K562 (cell line): ENCODE measurements at regions not wholly inside any gene's neighbourhood (a gene's known extent, or its start where the extent isn't known, plus 50 kb on each side); places are given as distances from the start of the nearest gene placed in this dataset.

Experiments
- ATAC-seq: fragments of 200-7000 bp; cut with Tn5 transposase; 3 replicates; pipeline ENCODE4 v1.9.1; 2020; ENCODE audit warnings: moderate library complexity
- BruUV-seq: library from RNA; stranded (reverse); fragments of 400-500 nt; replicated peaks from 2 replicates; lab custom pipeline; 2021; lab: Mats Ljungman, UMichigan
- CTCF ChIA-PET: fragments of 300-600 bp; formaldehyde crosslinking; extraction: SDS; loops from one replicate; lab custom pipeline; 2021; ENCODE audit warnings: low intra/inter-chr PET ratio; lab: Yijun Ruan, JAX
- POLR2A ChIA-PET: fragments of 300-600, 350-650 bp; sonication (Branson Sonifier 250); formaldehyde crosslinking; extraction: SDS; loops from one replicate; lab custom pipeline; 2021; ENCODE audit warnings: antibody characterized with exemption, inconsistent platforms; lab: Yijun Ruan, JAX
- DNase-seq, 4 experiments: peaks; one replicate each; pipeline versions ENCODE4 v3.0.0 to v3.0.0-alpha.2; 2011 to 2018; ENCODE audit warnings: low spot score in 3 of 4, mixed read lengths in 3 of 4; ENCODE audit errors: extremely low read depth in 1 of 4
- FAIRE-seq: peaks from 2 replicates; lab custom pipeline; 2011; peaks lifted over from hg19 to GRCh38; lab: Jason Lieb, UNC
- H2AFZ ChIP-seq: 2 replicates; pipeline ENCODE4 v1.6.0; 2011; ENCODE audit warnings: low read depth, low read length, control low read depth, inconsistent platforms
- H3K27ac ChIP-seq: fragments of 200-600 bp; 3 replicates; pipeline ENCODE4 v1.8.0; 2011; ENCODE audit warnings: low read depth, mild to moderate bottlenecking, control low read depth, inconsistent platforms, low read length, moderate library complexity, mixed read lengths; ENCODE audit errors: extremely low read depth
- H3K27me3 ChIP-seq, 2 experiments: fragments of 300-600 bp in 1 of 2; 2 replicates in 1 of 2; 3 replicates in 1 of 2; pipeline versions ENCODE4 v1.6.0 to v1.8.0; 2011; ENCODE audit warnings: inconsistent platforms in 2 of 2, low read length in 2 of 2, mild to moderate bottlenecking in 1 of 2, mixed read lengths in 1 of 2, moderate library complexity in 1 of 2; ENCODE audit not compliant: control insufficient read depth in 2 of 2, insufficient read depth in 2 of 2
- H3K36me3 ChIP-seq: fragments of 300-600 bp; 3 replicates; pipeline ENCODE4 v1.8.0; 2011; ENCODE audit warnings: mild to moderate bottlenecking, low read length, inconsistent platforms; ENCODE audit not compliant: control insufficient read depth, insufficient read depth
- H3K4me1 ChIP-seq, 2 experiments: fragments of 200-600 bp in 1 of 2; replicated peaks in 1 of 2; 2 replicates in 1 of 2; 3 replicates in 1 of 2; pipeline versions ENCODE4 v1.5.1 to v1.8.0; 2011; ENCODE audit warnings: inconsistent platforms in 2 of 2, low read length in 2 of 2, mild to moderate bottlenecking in 1 of 2, mixed read lengths in 1 of 2, moderate library complexity in 1 of 2; ENCODE audit not compliant: control insufficient read depth in 2 of 2, insufficient read depth in 2 of 2
- H3K4me2 ChIP-seq: 2 replicates; pipeline ENCODE4 v1.6.1; 2011; ENCODE audit warnings: low read length, control low read depth, inconsistent platforms, mixed read lengths; ENCODE audit not compliant: insufficient read depth
- H3K4me3 ChIP-seq: fragments of 200-600 bp; sonication (generic), shearing (Covaris generic); 2 replicates; pipeline ENCODE4 v1.5.1; 2016; ENCODE audit warnings: control low read depth, inconsistent platforms
- H3K79me2 ChIP-seq: fragments of 200-600 bp; 3 replicates; pipeline ENCODE4 v1.8.0; 2011; ENCODE audit warnings: low read length, inconsistent platforms; ENCODE audit not compliant: control insufficient read depth, insufficient read depth
- H3K9ac ChIP-seq, 2 experiments: 2 replicates each; pipeline versions ENCODE4 v1.6.0 to v1.6.1; 2011; ENCODE audit warnings: low read depth in 2 of 2, low read length in 2 of 2, control low read depth in 1 of 2, inconsistent platforms in 1 of 2, mild to moderate bottlenecking in 1 of 2, mixed read lengths in 1 of 2; ENCODE audit not compliant: insufficient read depth in 1 of 2
- H3K9me1 ChIP-seq: one replicate; pipeline ENCODE4 v1.6.0; 2011; ENCODE audit warnings: inconsistent platforms, mild to moderate bottlenecking, low read length, moderate library complexity; ENCODE audit not compliant: control insufficient read depth, insufficient read depth
- H3K9me3 ChIP-seq: replicated peaks from 2 replicates; pipeline ENCODE4 v1.5.1; 2011; ENCODE audit warnings: low read depth, low read length, inconsistent platforms; ENCODE audit not compliant: control insufficient read depth, insufficient read depth
- H4K20me1 ChIP-seq: replicated peaks from 2 replicates; pipeline ENCODE4 v1.6.1; 2011; ENCODE audit warnings: low read length, inconsistent platforms, mixed read lengths; ENCODE audit not compliant: control insufficient read depth, insufficient read depth
- BRF1 ChIP-seq: IDR thresholded peaks from 3 replicates; pipeline ENCODE4 v1.6.1; 2011; ENCODE audit warnings: borderline replicate concordance, mild to moderate bottlenecking; ENCODE audit not compliant: insufficient read length; ENCODE audit errors: extremely low read depth
- CBFA2T3 ChIP-seq: fragments of 450-650 bp; IDR thresholded peaks from 2 replicates; pipeline ENCODE4 v1.6.1; 2017
- CBX1 ChIP-seq: sonication (generic); IDR thresholded peaks from 2 replicates; pipeline ENCODE4 v1.6.1; 2016; ENCODE audit warnings: antibody characterized with exemption, low read depth, mild to moderate bottlenecking
- CREB1 ChIP-seq, 2 experiments: sonication (generic) in 1 of 2; formaldehyde crosslinking in 1 of 2; IDR thresholded peaks; 2 replicates each; pipeline versions ENCODE4 v1.6.1 to v1.8.0; 2012 to 2022; ENCODE audit warnings: inconsistent platforms in 1 of 2, mild to moderate bottlenecking in 1 of 2, missing genetic modification reagents in 1 of 2, moderate library complexity in 1 of 2
- ETV5 ChIP-seq: sonication (generic); formaldehyde crosslinking; IDR thresholded peaks from 2 replicates; pipeline ENCODE4 v1.4.0; 2020; ENCODE audit warnings: low read depth, mild to moderate bottlenecking, missing genetic modification reagents
- FOXK1 ChIP-seq: sonication (generic); formaldehyde crosslinking; IDR thresholded peaks from 2 replicates; pipeline ENCODE4 v1.8.0; 2022; ENCODE audit warnings: missing genetic modification reagents, mild to moderate bottlenecking, borderline replicate concordance
- HMG20A ChIP-seq: fragments of 450-650 bp; formaldehyde crosslinking; conservative IDR thresholded peaks from 2 replicates; pipeline ENCODE4 v1.4.0; 2020; ENCODE audit warnings: mild to moderate bottlenecking, mixed read lengths
- ILF3 ChIP-seq: fragments of 450-650 bp; IDR thresholded peaks from 2 replicates; pipeline ENCODE4 v1.6.1; 2018; ENCODE audit warnings: antibody characterized with exemption, mild to moderate bottlenecking, moderate library complexity, borderline replicate concordance
- KAT2B ChIP-seq: IDR thresholded peaks from one replicate; pipeline ENCODE4 v1.6.1; 2012; ENCODE audit warnings: low read depth, mild to moderate bottlenecking, control low read depth, inconsistent platforms, low read length, moderate library complexity
- KAT8 ChIP-seq: fragments of 450-650 bp; IDR thresholded peaks from 2 replicates; pipeline ENCODE4 v1.6.1; 2016; ENCODE audit warnings: low read depth, mild to moderate bottlenecking
- MYBL2 ChIP-seq, 2 experiments: fragments of 450-650 bp in 1 of 2; sonication (generic) in 1 of 2; formaldehyde crosslinking in 1 of 2; IDR thresholded peaks; 2 replicates each; pipeline versions ENCODE4 v1.6.1 to v1.8.1; 2017 to 2022; ENCODE audit warnings: borderline replicate concordance in 1 of 2, inconsistent platforms in 1 of 2, low read depth in 1 of 2, mild to moderate bottlenecking in 1 of 2, missing genetic modification reagents in 1 of 2, moderate library complexity in 1 of 2
- NUFIP1 ChIP-seq: fragments of 450-650 bp; IDR thresholded peaks from 2 replicates; pipeline ENCODE4 v1.6.1; 2018; ENCODE audit not compliant: partially characterized antibody
- POLR2B ChIP-seq: fragments of 450-650 bp; IDR thresholded peaks from 2 replicates; pipeline ENCODE4 v1.6.1; 2018; ENCODE audit warnings: low read depth; ENCODE audit not compliant: partially characterized antibody
- RBM34 ChIP-seq: fragments of 200-400 bp; formaldehyde crosslinking; IDR thresholded peaks from 2 replicates; pipeline ENCODE4 v1.6.1; 2018; ENCODE audit warnings: low read length, borderline replicate concordance; ENCODE audit not compliant: insufficient read depth
- SAFB2 ChIP-seq: fragments of 200-400 bp; formaldehyde crosslinking; IDR thresholded peaks from 2 replicates; pipeline ENCODE4 v1.6.1; 2018; ENCODE audit warnings: borderline replicate concordance, low read length, low read depth, moderate library complexity; ENCODE audit not compliant: severe bottlenecking
- TCF7 ChIP-seq: sonication (generic); IDR thresholded peaks from 2 replicates; pipeline ENCODE4 v1.6.1; 2016; ENCODE audit warnings: antibody characterized with exemption, borderline replicate concordance
- UBTF ChIP-seq, 2 experiments: IDR thresholded peaks; 2 replicates each; pipeline ENCODE4 v1.6.1; 2012; ENCODE audit warnings: improper control_type of control experiment in 2 of 2, low read depth in 2 of 2, low read length in 2 of 2, borderline replicate concordance in 1 of 2
- ZNF644 ChIP-seq: fragments of 200-800 bp; sonication (Bioruptor generic); IDR thresholded peaks from 2 replicates; pipeline ENCODE4 v1.6.1; 2016; ENCODE audit warnings: low read depth, missing genetic modification characterization, missing compliant biosample characterization
- WGBS: fragments of 100-300 bp; shearing (Covaris generic); methylation state at CpG from one replicate; pipeline ENCODE4 v1.1.6; 2016; ENCODE audit warnings: low coverage, mixed read lengths; ENCODE audit not compliant: insufficient coverage; ENCODE audit errors: missing lambda C conversion rate; 5-methylcytosine and 5-hydroxymethylcytosine counted together
- in situ Hi-C: fragments of 300-500 bp; cut with MboI; formaldehyde crosslinking; loops from 4 replicates; pipeline ENCODE4 v1.15.0; 2018; ENCODE audit warnings: inconsistent platforms, mixed read lengths
- intact Hi-C: fragments of 100-400 bp; cut with micrococcal nuclease; formaldehyde crosslinking; loops from 2 replicates; pipeline ENCODE4 v1.14.2; 2022

- POLR2A ChIA-PET: no interaction called here
- BruUV-seq: no TSS peak
- Histone ChIP-seq H2AFZ (no peak overlapping the region), H3K79me2 (no peaks in the 10 kb centered on the region), H3K36me3 (no peaks in the 10 kb centered on the region), H3K4me2 (no peak overlapping the region), H3K9me1 (no peaks in the 10 kb centered on the region), H3K27ac (no peak overlapping the region), H3K9me3 (no peaks in the 10 kb centered on the region)
- intact Hi-C loops: no loop called here
- no peak for FAIRE-seq
- TF ChIP-seq HMG20A (CRISPR knock-in tag) (no peak), KAT2B (no peak), TCF7 (no peak), NUFIP1 (no peak), FOXK1 (no peak), ETV5 (CRISPR knock-in tag) (no peak), ZNF644 (tag) (no peak), MYBL2 (IDR thresholded peaks at IDR 0.05; ENCODE audit: low read depth) (no peak), MYBL2 (CRISPR knock-in tag; IDR thresholded peaks at IDR 0.05; ENCODE audit: borderline replicate concordance) (no peak), SAFB2 (no peak), BRF1 (no peak), KAT8 (no peak), CBFA2T3 (no peak), CBX1 (no peak), RBM34 (no peak), CREB1 (IDR thresholded peaks at IDR 0.05) (no peak), CREB1 (CRISPR knock-in tag; IDR thresholded peaks at IDR 0.05) (no peak), ILF3 (no peak), POLR2B (no peak), UBTF (IDR thresholded peaks at IDR 0.05; ENCODE audit: borderline replicate concordance in 1 of 2, low read depth in 2 of 2, low read length in 2 of 2) (no peak)
- TF ChIP-seq, all 486 proteins: peak for 0
- H3K4me1 ChIP-seq: no peaks in the 10 kb centered on the region
- ATAC-seq (no peak), DNase-seq (no peak)
- H4K20me1 ChIP-seq: no peaks in the 10 kb centered on the region
- no peaks in the 10 kb centered on the region for H3K27me3 ChIP-seq
- WGBS: 3% methylated on average over 11 of the region's 11 CpGs
- H3K4me3 ChIP-seq: no peak overlapping the region
- CTCF ChIA-PET: no interaction called here
- H3K9ac ChIP-seq: no peak overlapping the region
- in situ Hi-C loops: no loop called here
These were observed 336.5 kb downstream of the MIAT start for GRCh38 chr22:26993886-26994285.
